ENCODE measurements at regions not wholly inside any gene's neighbourhood (a gene's known extent, or its start where the extent isn't known, plus 50 kb on each side); places are given as distances from the start of the nearest gene placed in this dataset.

- Mint-ChIP-seq H3K4me3 (no peak overlapping the region), H3K27ac (no peak overlapping the region), H3K4me1 (ENCODE audit: low read depth) (no peaks in the 10 kb centered on the region), H3K9me3 (no peaks in the 10 kb centered on the region), H3K36me3 (ENCODE audit: low read depth) (no peaks in the 10 kb centered on the region), H3K27me3 (no peaks in the 10 kb centered on the region)
- POLR2A ChIA-PET: no interaction called here
- Histone ChIP-seq H3K4me3 (ENCODE audit: low read length) (no peak overlapping the region), H3K27ac (ENCODE audit: low read depth in 1 of 2, low read length in 2 of 2) (no peak overlapping the region), H3K27me3 (ENCODE audit: control insufficient read depth in 1 of 2, insufficient read depth in 2 of 2, low read length in 2 of 2) (no peaks in the 10 kb centered on the region), H3K4me1 (ENCODE audit: insufficient read depth, low read length) (no peaks in the 10 kb centered on the region), H3K9me3 (ENCODE audit: control insufficient read depth in 1 of 2, insufficient read depth in 1 of 2, low read length in 2 of 2) (peaks cover 0 to 5% of the 10 kb centered on the region in 2 experiments), H3K36me3 (ENCODE audit: insufficient read depth, low read length) (no peaks in the 10 kb centered on the region)
- ATAC-seq (ENCODE audit: poor library complexity): no peak
- intact Hi-C loops (cut with DNase I, micrococcal nuclease): no loop called here
- CTCF ChIA-PET: no interaction called here
- DNase-seq: no peak
- TF ChIP-seq, protein P1, sequence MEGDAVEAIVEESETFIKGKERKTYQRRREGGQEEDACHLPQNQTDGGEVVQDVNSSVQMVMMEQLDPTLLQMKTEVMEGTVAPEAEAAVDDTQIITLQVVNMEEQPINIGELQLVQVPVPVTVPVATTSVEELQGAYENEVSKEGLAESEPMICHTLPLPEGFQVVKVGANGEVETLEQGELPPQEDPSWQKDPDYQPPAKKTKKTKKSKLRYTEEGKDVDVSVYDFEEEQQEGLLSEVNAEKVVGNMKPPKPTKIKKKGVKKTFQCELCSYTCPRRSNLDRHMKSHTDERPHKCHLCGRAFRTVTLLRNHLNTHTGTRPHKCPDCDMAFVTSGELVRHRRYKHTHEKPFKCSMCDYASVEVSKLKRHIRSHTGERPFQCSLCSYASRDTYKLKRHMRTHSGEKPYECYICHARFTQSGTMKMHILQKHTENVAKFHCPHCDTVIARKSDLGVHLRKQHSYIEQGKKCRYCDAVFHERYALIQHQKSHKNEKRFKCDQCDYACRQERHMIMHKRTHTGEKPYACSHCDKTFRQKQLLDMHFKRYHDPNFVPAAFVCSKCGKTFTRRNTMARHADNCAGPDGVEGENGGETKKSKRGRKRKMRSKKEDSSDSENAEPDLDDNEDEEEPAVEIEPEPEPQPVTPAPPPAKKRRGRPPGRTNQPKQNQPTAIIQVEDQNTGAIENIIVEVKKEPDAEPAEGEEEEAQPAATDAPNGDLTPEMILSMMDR (IDR thresholded peaks at IDR 0.05): no peak
Observed at GRCh38 chr21:43308101-43308814, 118.7 kb downstream of the SIK1 start.

DNA sequence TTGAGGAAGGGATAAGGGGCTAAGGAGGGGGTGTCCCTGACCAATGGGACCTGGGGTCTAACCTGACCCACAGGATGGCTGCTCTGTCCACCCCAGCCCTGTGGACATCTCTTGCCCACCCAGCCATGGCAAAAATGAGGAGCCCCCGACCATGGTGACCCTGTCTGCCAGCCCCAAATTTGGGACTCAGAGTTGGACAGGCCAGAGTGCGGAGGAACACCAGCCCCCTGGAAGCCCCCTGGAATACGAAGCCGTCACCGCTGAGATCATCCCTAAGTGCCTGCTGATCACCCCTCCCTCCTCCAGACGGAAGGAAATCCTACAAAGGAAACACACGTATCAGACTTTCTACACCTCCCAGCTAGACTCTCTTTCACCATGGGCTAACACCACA lies 119.3 kb downstream of the SIK1 start:
- H3K9me3 Mint-ChIP-seq: no peaks in the 10 kb centered on the region
- no peaks in the 10 kb centered on the region for H3K36me3 Mint-ChIP-seq (ENCODE audit: low read depth)
- intact Hi-C loops (cut with DNase I, micrococcal nuclease): no loop called here
- no peaks in the 10 kb centered on the region for H3K4me1 Mint-ChIP-seq (ENCODE audit: low read depth)
- Histone ChIP-seq H3K9me3 (ENCODE audit: control insufficient read depth in 1 of 2, insufficient read depth in 1 of 2, low read length in 2 of 2) (peaks cover 0 to 5% of the 10 kb centered on the region in 2 experiments), H3K36me3 (ENCODE audit: insufficient read depth, low read length) (no peaks in the 10 kb centered on the region), H3K27ac (ENCODE audit: low read depth in 1 of 2, low read length in 2 of 2) (no peak overlapping the region), H3K4me3 (ENCODE audit: low read length) (no peak overlapping the region), H3K27me3 (ENCODE audit: control insufficient read depth in 1 of 2, insufficient read depth in 2 of 2, low read length in 2 of 2) (no peaks in the 10 kb centered on the region), H3K4me1 (ENCODE audit: insufficient read depth, low read length) (no peaks in the 10 kb centered on the region)
- H3K27me3 Mint-ChIP-seq: no peaks in the 10 kb centered on the region
- ChIA-PET POLR2A (no interaction called here), CTCF (no interaction called here)
- H3K4me3 Mint-ChIP-seq: no peak overlapping the region
- ATAC-seq (ENCODE audit: poor library complexity) (no peak), DNase-seq (no peak)
- TF ChIP-seq, protein P1 (IDR thresholded peaks at IDR 0.05): no peak
- no peak overlapping the region for H3K27ac Mint-ChIP-seq

DNA sequence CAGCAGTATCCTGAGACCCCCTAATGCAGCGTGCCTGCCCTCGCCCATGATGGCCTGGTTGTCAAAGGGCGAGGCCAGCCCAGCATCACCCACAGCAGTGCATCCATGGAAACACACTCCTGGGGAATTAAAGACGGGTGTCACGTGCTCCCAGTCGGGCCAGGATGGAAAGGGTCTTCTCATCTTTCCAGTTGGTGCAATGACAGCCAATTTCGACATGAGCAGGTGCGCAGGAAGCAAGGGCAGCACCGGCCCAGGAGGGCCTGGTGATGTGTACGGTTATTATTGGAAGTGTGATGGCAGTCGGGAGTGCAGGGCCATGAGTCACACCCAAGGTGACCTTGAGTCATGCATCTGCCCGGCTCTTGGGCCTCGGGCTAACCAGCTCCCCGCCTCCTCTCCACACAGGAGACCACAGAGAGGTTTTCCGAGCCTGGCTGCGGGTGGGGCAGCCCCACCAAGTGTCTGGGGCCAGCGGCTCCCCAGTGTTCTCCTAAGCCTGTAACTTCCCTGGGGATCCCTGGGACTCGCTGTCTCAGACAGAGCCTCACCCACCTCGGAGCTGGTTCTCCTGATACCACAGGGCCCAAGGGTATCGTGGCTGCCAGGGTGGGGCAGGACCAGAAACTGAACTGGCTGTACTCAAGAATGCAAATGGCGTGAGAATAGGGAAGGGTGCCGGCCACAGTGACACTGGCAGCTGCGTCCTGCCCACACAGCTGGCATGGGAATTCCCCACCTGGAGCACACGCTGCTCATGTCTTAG lies 119.8 kb downstream of the SIK1 start:
- H3K27ac ChIP-seq (ENCODE audit: low read depth in 1 of 2, low read length in 2 of 2): no peak overlapping the region
- no peaks in the 10 kb centered on the region for H3K4me1 ChIP-seq (ENCODE audit: insufficient read depth, low read length)
- Mint-ChIP-seq H3K4me1 (ENCODE audit: low read depth) (no peaks in the 10 kb centered on the region), H3K27me3 (no peaks in the 10 kb centered on the region), H3K9me3 (no peaks in the 10 kb centered on the region), H3K4me3 (no peak overlapping the region), H3K27ac (no peak overlapping the region), H3K36me3 (ENCODE audit: low read depth) (no peaks in the 10 kb centered on the region)
- TF ChIP-seq, protein P1 (IDR thresholded peaks at IDR 0.05): no peak
- POLR2A ChIA-PET: no interaction called here
- DNase-seq: peak in 2 of 14 experiments; percentile 26 to 40
- no peaks in the 10 kb centered on the region for H3K36me3 ChIP-seq (ENCODE audit: insufficient read depth, low read length)
- H3K4me3 ChIP-seq (ENCODE audit: low read length): no peak overlapping the region
- intact Hi-C loops (cut with DNase I, micrococcal nuclease): no loop called here
- CTCF ChIA-PET: no interaction called here
- no peak for ATAC-seq (ENCODE audit: poor library complexity)
- no peaks in the 10 kb centered on the region for H3K27me3 ChIP-seq (ENCODE audit: control insufficient read depth in 1 of 2, insufficient read depth in 2 of 2, low read length in 2 of 2)
- H3K9me3 ChIP-seq (ENCODE audit: control insufficient read depth in 1 of 2, insufficient read depth in 1 of 2, low read length in 2 of 2): peaks cover 0 to 5% of the 10 kb centered on the region in 2 experiments
